Neural cell (in vitro differentiated cells): ENCODE measurements at regions not wholly inside any gene's neighbourhood (a gene's known extent, or its start where the extent isn't known, plus 50 kb on each side); places are given as distances from the start of the nearest gene placed in this dataset.

ENCODE experiments used
- H2AFZ ChIP-seq: fragments of 200-600, 300-800 bp; sonication (generic), shearing (Covaris generic); 2 replicates; pipeline ENCODE4 v1.6.0; 2014; ENCODE audit warnings: low read depth, mild to moderate bottlenecking, antibody characterized with exemption, low read length, moderate library complexity
- H3F3A ChIP-seq: fragments of 200-600 bp; shearing (Covaris generic); 2 replicates; pipeline ENCODE4 v1.6.1; 2016; ENCODE audit warnings: mild to moderate bottlenecking, moderate library complexity, mixed read lengths, antibody characterized with exemption, low read length; ENCODE audit not compliant: insufficient read depth, poor library complexity, severe bottlenecking
- H3K27ac ChIP-seq: fragments of 200-600, 300-800 bp; sonication (generic), shearing (Covaris generic); 2 replicates; pipeline ENCODE4 v1.5.1; 2014; ENCODE audit warnings: mild to moderate bottlenecking, low read length, moderate library complexity
- H3K27me3 ChIP-seq: fragments of 300-800, 200-600 bp; sonication (generic), shearing (Covaris generic); 2 replicates; pipeline ENCODE4 v1.6.0; 2014; ENCODE audit warnings: mild to moderate bottlenecking, low read depth, low read length, moderate library complexity; ENCODE audit not compliant: insufficient read depth
- H3K36me3 ChIP-seq: fragments of 300-800, 200-600 bp; sonication (generic), shearing (Covaris generic); 2 replicates; pipeline ENCODE4 v1.5.1; 2014; ENCODE audit warnings: mild to moderate bottlenecking, antibody characterized with exemption, low read length, moderate library complexity; ENCODE audit not compliant: insufficient read depth
- H3K4me2 ChIP-seq: fragments of 300-800, 200-600 bp; sonication (generic), shearing (Covaris generic); 2 replicates; pipeline ENCODE4 v1.6.0; 2014; ENCODE audit warnings: mild to moderate bottlenecking, low read length
- H3K4me3 ChIP-seq: fragments of 300-800, 200-600 bp; sonication (generic), shearing (Covaris generic); 2 replicates; pipeline ENCODE4 v1.5.1; 2014; ENCODE audit warnings: mild to moderate bottlenecking, low read length, moderate library complexity
- H3K79me2 ChIP-seq: fragments of 200-600 bp; shearing (Covaris generic); replicated peaks from 2 replicates; pipeline ENCODE4 v1.6.0; 2014; ENCODE audit warnings: mild to moderate bottlenecking, low read length, moderate library complexity; ENCODE audit not compliant: insufficient read depth
- H3K9ac ChIP-seq: fragments of 300-800, 200-600 bp; sonication (generic), shearing (Covaris generic); 2 replicates; pipeline ENCODE4 v1.6.1; 2016; ENCODE audit warnings: mild to moderate bottlenecking, low read length, mixed read lengths
- H3K9me2 ChIP-seq: fragments of 200-600 bp; shearing (Covaris generic); 2 replicates; pipeline ENCODE4 v1.6.1; 2016; ENCODE audit warnings: mild to moderate bottlenecking, low read length, mixed read lengths; ENCODE audit not compliant: insufficient read depth
- H3K9me3 ChIP-seq: fragments of 200-600, 300-800 bp; sonication (generic), shearing (Covaris generic); 2 replicates; pipeline ENCODE4 v1.6.1; 2016; ENCODE audit warnings: mild to moderate bottlenecking, mixed run types, low read length, moderate library complexity, mixed read lengths
- H4K20me1 ChIP-seq: fragments of 200-600 bp; shearing (Covaris generic); 2 replicates; pipeline ENCODE4 v1.6.1; 2016; ENCODE audit warnings: mild to moderate bottlenecking, mixed run types; ENCODE audit not compliant: insufficient read depth
- EP300 ChIP-seq: fragments of 450-650 bp; conservative IDR thresholded peaks from 2 replicates; pipeline ENCODE4 v1.6.1; 2014; ENCODE audit warnings: antibody characterized with exemption, mild to moderate bottlenecking, moderate library complexity; ENCODE audit not compliant: poor library complexity, severe bottlenecking
- EZH2 ChIP-seq: fragments of 200-600, 300-800 bp; shearing (Covaris generic), sonication (generic); IDR thresholded peaks from 2 replicates; pipeline ENCODE4 v1.6.1; 2014; ENCODE audit warnings: antibody characterized with exemption, low read length, borderline replicate concordance, mild to moderate bottlenecking; ENCODE audit not compliant: insufficient read depth, poor library complexity, severe bottlenecking
- MXI1 ChIP-seq: fragments of 450-650 bp; conservative IDR thresholded peaks from 2 replicates; pipeline ENCODE4 v1.6.1; 2014; ENCODE audit warnings: antibody characterized with exemption, mild to moderate bottlenecking; ENCODE audit not compliant: poor library complexity, severe bottlenecking
- POLR2AphosphoS5 ChIP-seq: IDR thresholded peaks from 2 replicates; pipeline ENCODE4 v1.6.1; 2012
- RAD21 ChIP-seq: fragments of 450-650 bp; conservative IDR thresholded peaks from 2 replicates; pipeline ENCODE4 v1.6.1; 2014; ENCODE audit warnings: antibody characterized with exemption, mild to moderate bottlenecking, moderate library complexity
- SMC3 ChIP-seq: fragments of 450-650 bp; conservative IDR thresholded peaks from 2 replicates; pipeline ENCODE4 v1.6.1; 2014; ENCODE audit warnings: antibody characterized with exemption, mild to moderate bottlenecking, moderate library complexity; ENCODE audit not compliant: poor library complexity
- TAF1 ChIP-seq: IDR thresholded peaks from 2 replicates; pipeline ENCODE4 v1.6.1; 2012; ENCODE audit warnings: low read depth
- TF ChIP-seq, protein P1 (sequence below): IDR thresholded peaks from 2 replicates; pipeline ENCODE4 v1.6.1; 2012; ENCODE audit warnings: borderline replicate concordance
- TF ChIP-seq, protein P2 (sequence below): fragments of 450-650 bp; IDR thresholded peaks from 2 replicates; pipeline ENCODE4 v1.5.1; 2014; ENCODE audit warnings: antibody characterized with exemption, mild to moderate bottlenecking, moderate library complexity; ENCODE audit not compliant: poor library complexity, severe bottlenecking

DNA sequence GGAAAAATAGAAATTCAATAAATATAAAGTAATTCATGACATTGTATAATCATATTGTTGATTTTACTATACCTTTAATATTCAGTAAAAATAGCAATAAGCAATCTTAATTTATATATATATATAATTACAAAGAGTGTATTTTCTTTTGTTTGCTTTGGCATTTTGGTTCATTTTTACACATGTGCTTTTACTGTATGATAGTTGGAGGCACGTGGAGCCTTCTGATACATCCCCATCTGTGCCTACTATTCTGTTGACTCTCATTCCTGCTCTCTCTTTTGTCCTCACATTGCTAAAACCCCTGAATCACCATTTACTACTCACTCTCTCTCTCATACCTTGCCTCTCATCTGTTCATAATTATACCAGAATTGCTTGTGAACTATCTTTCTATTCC, 106.4 kb upstream of the NDST4 start:
- Histone ChIP-seq H2AFZ (no peak overlapping the region), H3K79me2 (no peaks in the 10 kb centered on the region), H4K20me1 (no peaks in the 10 kb centered on the region), H3K9me2 (no peaks in the 10 kb centered on the region), H3K27me3 (no peaks in the 10 kb centered on the region), H3K4me2 (no peak overlapping the region), H3K9me3 (no peaks in the 10 kb centered on the region), H3K4me3 (no peak overlapping the region), H3K9ac (no peak overlapping the region), H3K27ac (no peak overlapping the region), H3K36me3 (no peaks in the 10 kb centered on the region), H3F3A (no peaks in the 10 kb centered on the region)
- no peak for TF ChIP-seq RAD21
- no peak for TF ChIP-seq SMC3
- no peak for TF ChIP-seq EP300
- no peak for TF ChIP-seq POLR2AphosphoS5
- no peak for TF ChIP-seq TAF1
- TF ChIP-seq, protein P1, sequence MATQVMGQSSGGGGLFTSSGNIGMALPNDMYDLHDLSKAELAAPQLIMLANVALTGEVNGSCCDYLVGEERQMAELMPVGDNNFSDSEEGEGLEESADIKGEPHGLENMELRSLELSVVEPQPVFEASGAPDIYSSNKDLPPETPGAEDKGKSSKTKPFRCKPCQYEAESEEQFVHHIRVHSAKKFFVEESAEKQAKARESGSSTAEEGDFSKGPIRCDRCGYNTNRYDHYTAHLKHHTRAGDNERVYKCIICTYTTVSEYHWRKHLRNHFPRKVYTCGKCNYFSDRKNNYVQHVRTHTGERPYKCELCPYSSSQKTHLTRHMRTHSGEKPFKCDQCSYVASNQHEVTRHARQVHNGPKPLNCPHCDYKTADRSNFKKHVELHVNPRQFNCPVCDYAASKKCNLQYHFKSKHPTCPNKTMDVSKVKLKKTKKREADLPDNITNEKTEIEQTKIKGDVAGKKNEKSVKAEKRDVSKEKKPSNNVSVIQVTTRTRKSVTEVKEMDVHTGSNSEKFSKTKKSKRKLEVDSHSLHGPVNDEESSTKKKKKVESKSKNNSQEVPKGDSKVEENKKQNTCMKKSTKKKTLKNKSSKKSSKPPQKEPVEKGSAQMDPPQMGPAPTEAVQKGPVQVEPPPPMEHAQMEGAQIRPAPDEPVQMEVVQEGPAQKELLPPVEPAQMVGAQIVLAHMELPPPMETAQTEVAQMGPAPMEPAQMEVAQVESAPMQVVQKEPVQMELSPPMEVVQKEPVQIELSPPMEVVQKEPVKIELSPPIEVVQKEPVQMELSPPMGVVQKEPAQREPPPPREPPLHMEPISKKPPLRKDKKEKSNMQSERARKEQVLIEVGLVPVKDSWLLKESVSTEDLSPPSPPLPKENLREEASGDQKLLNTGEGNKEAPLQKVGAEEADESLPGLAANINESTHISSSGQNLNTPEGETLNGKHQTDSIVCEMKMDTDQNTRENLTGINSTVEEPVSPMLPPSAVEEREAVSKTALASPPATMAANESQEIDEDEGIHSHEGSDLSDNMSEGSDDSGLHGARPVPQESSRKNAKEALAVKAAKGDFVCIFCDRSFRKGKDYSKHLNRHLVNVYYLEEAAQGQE, result no peak
- no peak for TF ChIP-seq EZH2
- TF ChIP-seq MXI1, result no peak
- TF ChIP-seq, protein P2, sequence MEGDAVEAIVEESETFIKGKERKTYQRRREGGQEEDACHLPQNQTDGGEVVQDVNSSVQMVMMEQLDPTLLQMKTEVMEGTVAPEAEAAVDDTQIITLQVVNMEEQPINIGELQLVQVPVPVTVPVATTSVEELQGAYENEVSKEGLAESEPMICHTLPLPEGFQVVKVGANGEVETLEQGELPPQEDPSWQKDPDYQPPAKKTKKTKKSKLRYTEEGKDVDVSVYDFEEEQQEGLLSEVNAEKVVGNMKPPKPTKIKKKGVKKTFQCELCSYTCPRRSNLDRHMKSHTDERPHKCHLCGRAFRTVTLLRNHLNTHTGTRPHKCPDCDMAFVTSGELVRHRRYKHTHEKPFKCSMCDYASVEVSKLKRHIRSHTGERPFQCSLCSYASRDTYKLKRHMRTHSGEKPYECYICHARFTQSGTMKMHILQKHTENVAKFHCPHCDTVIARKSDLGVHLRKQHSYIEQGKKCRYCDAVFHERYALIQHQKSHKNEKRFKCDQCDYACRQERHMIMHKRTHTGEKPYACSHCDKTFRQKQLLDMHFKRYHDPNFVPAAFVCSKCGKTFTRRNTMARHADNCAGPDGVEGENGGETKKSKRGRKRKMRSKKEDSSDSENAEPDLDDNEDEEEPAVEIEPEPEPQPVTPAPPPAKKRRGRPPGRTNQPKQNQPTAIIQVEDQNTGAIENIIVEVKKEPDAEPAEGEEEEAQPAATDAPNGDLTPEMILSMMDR, result no peak

DNA sequence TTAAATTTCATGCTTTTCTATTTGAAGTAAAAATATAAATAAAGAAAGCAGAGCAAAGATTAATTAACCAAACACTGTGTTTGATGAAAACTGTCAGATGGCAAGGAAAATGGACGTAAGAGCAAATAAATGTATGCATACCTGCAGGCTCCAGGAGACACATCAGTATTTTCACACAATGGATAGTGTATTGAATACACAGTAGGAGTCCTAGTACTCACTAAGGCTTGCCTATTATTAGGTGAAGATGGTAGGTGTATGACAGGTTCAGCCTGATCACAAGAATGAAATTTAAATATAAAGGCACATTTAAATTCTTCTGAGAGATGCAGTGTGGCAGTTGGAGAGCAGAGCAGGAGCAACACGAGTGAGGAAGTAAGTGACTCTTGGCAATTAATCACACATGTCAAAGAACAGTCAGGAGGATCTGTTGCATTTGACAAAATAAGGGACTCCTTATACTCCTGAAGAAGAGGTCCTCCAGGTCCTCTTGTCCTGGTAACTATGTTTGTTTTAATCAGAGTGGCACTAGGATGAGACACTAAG, 106.0 kb upstream of the NDST4 start:
- peak overlapping the region; percentile 7 for H3K4me2 ChIP-seq
- no peaks in the 10 kb centered on the region for H4K20me1 ChIP-seq
- H3F3A ChIP-seq, result no peaks in the 10 kb centered on the region
- H3K36me3 ChIP-seq, result no peaks in the 10 kb centered on the region
- H3K9me3 ChIP-seq, result no peaks in the 10 kb centered on the region
- no peak overlapping the region for H2AFZ ChIP-seq
- H3K4me3 ChIP-seq, result peak overlapping the region; percentile 6
- no peaks in the 10 kb centered on the region for H3K27me3 ChIP-seq
- H3K9ac ChIP-seq, result no peak overlapping the region
- no peaks in the 10 kb centered on the region for H3K9me2 ChIP-seq
- H3K79me2 ChIP-seq, result no peaks in the 10 kb centered on the region
- H3K27ac ChIP-seq, result peak overlapping the region; percentile 53
- TF ChIP-seq MXI1 (no peak), POLR2AphosphoS5 (peak; percentile 60), EP300 (peak; percentile 86)

DNA sequence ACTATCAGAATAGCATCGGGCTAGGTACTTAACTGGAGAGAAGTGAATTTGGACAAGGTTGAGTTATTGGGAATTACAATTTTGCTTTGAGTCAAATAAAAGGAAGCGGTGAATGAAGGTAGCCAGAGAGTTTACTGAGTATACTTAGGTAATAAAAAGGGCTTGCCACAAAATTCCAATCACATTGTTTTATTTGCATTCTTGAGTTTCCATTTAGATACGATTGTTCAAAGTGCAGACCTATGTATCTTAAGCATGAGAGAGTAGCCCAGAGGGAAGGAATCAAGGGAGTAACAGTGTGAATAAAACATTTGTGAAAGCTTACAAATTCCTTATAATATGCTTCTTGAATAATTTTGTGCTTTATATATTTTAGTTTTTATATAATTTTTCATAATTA, 102.5 kb upstream of the NDST4 start:
- no peak overlapping the region for H3K4me3 ChIP-seq
- H3K79me2 ChIP-seq, result no peaks in the 10 kb centered on the region
- TF ChIP-seq RAD21, result no peak
- no peak for TF ChIP-seq SMC3
- TF ChIP-seq MXI1, result no peak
- H3F3A ChIP-seq, result no peaks in the 10 kb centered on the region
- H3K9me2 ChIP-seq, result no peaks in the 10 kb centered on the region
- H2AFZ ChIP-seq, result no peak overlapping the region
- H3K27ac ChIP-seq, result no peak overlapping the region
- no peak overlapping the region for H3K4me2 ChIP-seq
- H4K20me1 ChIP-seq, result no peaks in the 10 kb centered on the region
- no peaks in the 10 kb centered on the region for H3K9me3 ChIP-seq
- no peaks in the 10 kb centered on the region for H3K27me3 ChIP-seq
- H3K9ac ChIP-seq, result no peak overlapping the region
- H3K36me3 ChIP-seq, result no peaks in the 10 kb centered on the region
